Right lobe of liver (tissue), 4 donors: ENCODE measurements at regions not wholly inside any gene's neighbourhood (a gene's known extent, or its start where the extent isn't known, plus 50 kb on each side); places are given as distances from the start of the nearest gene placed in this dataset.

Experiments
- CTCF ChIP-seq, 4 donors: fragments of 200-600 bp in 3 of 4; fragments of 450-650 bp in 1 of 4; IDR thresholded peaks; one replicate each; pipeline versions ENCODE4 v1.5.1 to v1.8.0; 2016 to 2022; ENCODE audit warnings: antibody characterized with exemption in 4 of 4, mild to moderate bottlenecking in 2 of 4
- POLR2A ChIP-seq: fragments of 450-650 bp; IDR thresholded peaks from one replicate; pipeline ENCODE4 v1.6.1; 2017; ENCODE audit warnings: antibody characterized with exemption, mild to moderate bottlenecking
- donor health status: DM: no; HTN: no; CAD: no.
- donor health status: DM: no; HTN: no; CAD: no.
- donor health status: DM: no; HTN: yes; CAD: no.

GRCh38 chr1:22284906-22285548, 142.1 kb upstream of the WNT4 start:
- TF ChIP-seq CTCF (IDR thresholded peaks at IDR 0.05) (no peak), POLR2A (no peak)
